ENCODE measurements at regions not wholly inside any gene's neighbourhood (a gene's known extent, or its start where the extent isn't known, plus 50 kb on each side); places are given as distances from the start of the nearest gene placed in this dataset.

DNA sequence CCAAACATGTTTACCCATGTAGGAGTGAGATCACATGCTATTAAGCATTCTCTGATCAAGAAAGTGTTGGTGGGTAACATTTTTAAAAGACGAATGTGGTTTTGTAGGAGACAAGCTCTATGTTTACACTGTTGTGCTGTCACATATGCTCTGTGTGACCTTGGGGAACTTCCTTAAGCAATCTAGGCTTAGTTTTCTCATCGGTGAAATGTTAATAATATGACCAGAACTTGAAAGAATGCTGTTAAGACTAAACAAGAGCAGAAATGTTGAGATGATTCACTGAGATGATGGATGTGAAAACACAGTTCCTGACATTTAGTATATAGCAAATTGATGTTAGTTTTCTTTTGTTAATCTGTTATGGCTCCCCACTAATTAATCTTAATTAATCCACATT is 860.9 kb upstream of the CNTNAP5 start:
- Histone ChIP-seq H3K4me3 (ENCODE audit: low read depth, low read length) (no peak overlapping the region), H3K27me3 (ENCODE audit: control insufficient read depth, insufficient read depth, low read length) (no peaks in the 10 kb centered on the region), H3K9me3 (ENCODE audit: control insufficient read depth, insufficient read depth, low read length) (peaks cover 10% of the 10 kb centered on the region; the same call in 1 of the 2 replicates), H3K27ac (ENCODE audit: low read depth, low read length) (no peak overlapping the region)
- ChIA-PET POLR2A (no interaction called here), CTCF (no interaction called here)
- no peak for DNase-seq (ENCODE audit: low read depth, low spot score)
- TF ChIP-seq, protein P1, sequence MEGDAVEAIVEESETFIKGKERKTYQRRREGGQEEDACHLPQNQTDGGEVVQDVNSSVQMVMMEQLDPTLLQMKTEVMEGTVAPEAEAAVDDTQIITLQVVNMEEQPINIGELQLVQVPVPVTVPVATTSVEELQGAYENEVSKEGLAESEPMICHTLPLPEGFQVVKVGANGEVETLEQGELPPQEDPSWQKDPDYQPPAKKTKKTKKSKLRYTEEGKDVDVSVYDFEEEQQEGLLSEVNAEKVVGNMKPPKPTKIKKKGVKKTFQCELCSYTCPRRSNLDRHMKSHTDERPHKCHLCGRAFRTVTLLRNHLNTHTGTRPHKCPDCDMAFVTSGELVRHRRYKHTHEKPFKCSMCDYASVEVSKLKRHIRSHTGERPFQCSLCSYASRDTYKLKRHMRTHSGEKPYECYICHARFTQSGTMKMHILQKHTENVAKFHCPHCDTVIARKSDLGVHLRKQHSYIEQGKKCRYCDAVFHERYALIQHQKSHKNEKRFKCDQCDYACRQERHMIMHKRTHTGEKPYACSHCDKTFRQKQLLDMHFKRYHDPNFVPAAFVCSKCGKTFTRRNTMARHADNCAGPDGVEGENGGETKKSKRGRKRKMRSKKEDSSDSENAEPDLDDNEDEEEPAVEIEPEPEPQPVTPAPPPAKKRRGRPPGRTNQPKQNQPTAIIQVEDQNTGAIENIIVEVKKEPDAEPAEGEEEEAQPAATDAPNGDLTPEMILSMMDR (IDR thresholded peaks at IDR 0.05; ENCODE audit: low read depth, low read length): no peak

DNA sequence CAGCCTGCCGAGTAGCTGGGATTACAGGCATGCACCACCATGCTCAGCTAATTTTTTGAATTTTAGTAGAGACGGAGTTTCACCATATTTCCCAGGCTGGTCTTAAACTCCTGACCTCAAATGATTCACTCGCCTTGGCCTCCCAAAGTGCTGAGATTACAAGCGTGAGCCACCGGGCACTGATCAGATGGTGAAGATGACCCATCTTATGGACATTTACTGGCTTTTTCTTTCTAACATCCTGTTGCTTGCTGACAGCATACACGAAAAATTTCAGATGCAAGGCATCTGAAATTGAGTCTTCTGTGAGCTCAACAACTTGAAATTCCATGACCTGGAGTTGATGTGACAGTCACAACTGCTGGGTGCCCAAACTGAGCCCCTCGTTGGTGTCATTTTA is 859.5 kb upstream of the CNTNAP5 start:
- Histone ChIP-seq H3K27ac (ENCODE audit: low read depth, low read length) (no peak overlapping the region), H3K27me3 (ENCODE audit: control insufficient read depth, insufficient read depth, low read length) (no peaks in the 10 kb centered on the region), H3K9me3 (ENCODE audit: control insufficient read depth, insufficient read depth, low read length) (peaks cover 10% of the 10 kb centered on the region; the same call in 1 of the 2 replicates), H3K4me3 (ENCODE audit: low read depth, low read length) (no peak overlapping the region)
- ChIA-PET POLR2A (no interaction called here), CTCF (no interaction called here)
- TF ChIP-seq, protein P1 (IDR thresholded peaks at IDR 0.05; ENCODE audit: low read depth, low read length): no peak
- DNase-seq (ENCODE audit: low read depth, low spot score): no peak

DNA sequence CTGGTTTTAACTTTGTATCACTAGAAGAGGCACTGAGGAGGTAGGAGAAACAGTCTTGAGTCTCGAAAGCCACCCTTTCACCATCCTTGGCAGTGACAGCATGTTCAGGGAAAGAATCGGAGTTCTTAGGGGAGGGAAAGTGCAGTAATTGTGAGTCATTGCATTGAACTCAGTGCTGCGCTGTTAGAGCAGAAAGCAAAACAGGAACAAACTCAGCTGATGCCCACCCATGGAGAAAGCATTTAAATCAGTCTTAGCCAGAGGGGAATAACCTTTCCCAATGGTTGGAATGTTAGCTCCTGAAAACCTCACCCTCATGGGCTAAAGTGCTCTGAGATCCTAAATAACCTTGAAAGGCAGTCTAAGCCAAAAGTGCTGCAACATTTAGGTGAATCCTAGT is 845.6 kb upstream of the CNTNAP5 start:
- ChIA-PET POLR2A (no interaction called here), CTCF (no interaction called here)
- H3K4me3 ChIP-seq (ENCODE audit: low read depth, low read length): no peak overlapping the region
- H3K27ac ChIP-seq (ENCODE audit: low read depth, low read length): no peak overlapping the region
- no peaks in the 10 kb centered on the region for H3K27me3 ChIP-seq (ENCODE audit: control insufficient read depth, insufficient read depth, low read length)
- H3K9me3 ChIP-seq (ENCODE audit: control insufficient read depth, insufficient read depth, low read length): peaks cover 15% of the 10 kb centered on the region; the same call in 1 of the 2 replicates
- no peak for DNase-seq (ENCODE audit: low read depth, low spot score)
- TF ChIP-seq, protein P1 (IDR thresholded peaks at IDR 0.05; ENCODE audit: low read depth, low read length): no peak

DNA sequence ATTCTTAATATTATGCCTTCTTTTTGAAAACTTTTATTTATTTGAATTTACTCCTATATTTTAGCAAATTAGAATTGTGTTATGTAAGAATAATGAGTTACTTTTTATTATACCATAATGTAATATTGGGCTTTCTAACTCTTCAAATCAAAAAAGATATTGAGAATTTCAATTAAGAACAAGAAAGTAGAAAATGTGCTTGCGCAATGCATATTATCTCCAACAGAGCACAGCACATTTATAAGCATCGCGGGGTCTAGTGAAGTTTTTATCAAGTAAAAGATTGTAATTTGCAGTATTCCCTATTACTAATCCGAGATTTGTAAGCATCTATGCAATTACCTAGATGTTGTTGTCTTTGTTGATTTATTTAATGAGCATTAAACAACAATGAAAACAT is 829.1 kb upstream of the CNTNAP5 start:
- no peaks in the 10 kb centered on the region for H3K27me3 ChIP-seq (ENCODE audit: control insufficient read depth, insufficient read depth, low read length)
- DNase-seq (ENCODE audit: low read depth, low spot score): no peak
- POLR2A ChIA-PET: no interaction called here
- TF ChIP-seq, protein P1 (IDR thresholded peaks at IDR 0.05; ENCODE audit: low read depth, low read length): no peak
- no peak overlapping the region for H3K4me3 ChIP-seq (ENCODE audit: low read depth, low read length)
- H3K9me3 ChIP-seq (ENCODE audit: control insufficient read depth, insufficient read depth, low read length): peaks cover 2% of the 10 kb centered on the region; the same call in 1 of the 2 replicates
- H3K27ac ChIP-seq (ENCODE audit: low read depth, low read length): no peak overlapping the region
- CTCF ChIA-PET: no interaction called here

DNA sequence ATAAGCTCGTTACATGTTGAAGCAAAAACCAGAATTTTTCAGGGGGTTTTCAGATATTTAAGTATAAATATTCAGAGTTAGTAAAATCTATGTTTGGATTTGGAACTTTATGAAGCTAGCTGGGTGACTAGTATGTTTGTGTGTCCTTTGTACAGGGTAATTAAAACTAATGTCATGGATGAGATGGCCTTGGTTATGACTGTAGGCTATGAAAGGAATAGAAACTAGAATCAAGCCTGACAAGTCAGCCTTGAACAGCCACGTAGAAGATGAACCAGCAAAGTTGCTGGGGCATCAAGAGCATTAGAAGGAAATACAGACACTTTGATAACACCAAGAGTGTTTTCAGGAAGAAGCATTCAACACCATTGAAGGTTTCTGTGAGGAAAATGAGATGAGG is 825.1 kb upstream of the CNTNAP5 start:
- Histone ChIP-seq H3K27ac (ENCODE audit: low read depth, low read length) (no peak overlapping the region), H3K4me3 (ENCODE audit: low read depth, low read length) (no peak overlapping the region), H3K27me3 (ENCODE audit: control insufficient read depth, insufficient read depth, low read length) (no peaks in the 10 kb centered on the region), H3K9me3 (ENCODE audit: control insufficient read depth, insufficient read depth, low read length) (peaks cover 1% of the 10 kb centered on the region)
- DNase-seq (ENCODE audit: low read depth, low spot score): no peak
- ChIA-PET POLR2A (no interaction called here), CTCF (no interaction called here)
- TF ChIP-seq, protein P1 (IDR thresholded peaks at IDR 0.05; ENCODE audit: low read depth, low read length): no peak
